WTC11 (cell line): ENCODE measurements at regions not wholly inside any gene's neighbourhood (a gene's known extent, or its start where the extent isn't known, plus 50 kb on each side); places are given as distances from the start of the nearest gene placed in this dataset.

Source experiments
- CREM ChIP-seq: sonication (generic); formaldehyde crosslinking; IDR thresholded peaks from 2 replicates; pipeline ENCODE4 v1.8.1; 2022; ENCODE audit warnings: mild to moderate bottlenecking, missing genetic modification reagents, moderate library complexity
- JUN ChIP-seq: sonication (generic); formaldehyde crosslinking; IDR thresholded peaks from 2 replicates; pipeline ENCODE4 v1.8.0; 2023; ENCODE audit warnings: mild to moderate bottlenecking, missing genetic modification reagents
- NFE2L1 ChIP-seq: sonication (generic); formaldehyde crosslinking; IDR thresholded peaks from 2 replicates; pipeline ENCODE4 v1.8.1; 2023; ENCODE audit warnings: missing genetic modification reagents
- SP1 ChIP-seq: sonication (generic); formaldehyde crosslinking; conservative IDR thresholded peaks from 2 replicates; pipeline ENCODE4 v1.8.1; 2022; ENCODE audit warnings: missing genetic modification reagents
- TEAD4 ChIP-seq: sonication (generic); formaldehyde crosslinking; IDR thresholded peaks from 2 replicates; pipeline ENCODE4 v1.8.0; 2022; ENCODE audit warnings: mild to moderate bottlenecking, missing genetic modification reagents
- TF ChIP-seq, protein P1 (sequence below): fragments of 200-600 bp; IDR thresholded peaks from 2 replicates; pipeline ENCODE4 v1.8.0; 2022; ENCODE audit warnings: antibody characterized with exemption
- TF ChIP-seq, protein P2 (sequence below): sonication (generic); formaldehyde crosslinking; IDR thresholded peaks from 2 replicates; pipeline ENCODE4 v1.8.1; 2023; ENCODE audit warnings: mild to moderate bottlenecking, missing genetic modification reagents, moderate library complexity
- TF ChIP-seq, protein P3 (sequence below): sonication (generic); formaldehyde crosslinking; IDR thresholded peaks from 2 replicates; pipeline ENCODE4 v1.8.1; 2022; ENCODE audit warnings: mild to moderate bottlenecking, moderate library complexity, missing genetic modification reagents

DNA sequence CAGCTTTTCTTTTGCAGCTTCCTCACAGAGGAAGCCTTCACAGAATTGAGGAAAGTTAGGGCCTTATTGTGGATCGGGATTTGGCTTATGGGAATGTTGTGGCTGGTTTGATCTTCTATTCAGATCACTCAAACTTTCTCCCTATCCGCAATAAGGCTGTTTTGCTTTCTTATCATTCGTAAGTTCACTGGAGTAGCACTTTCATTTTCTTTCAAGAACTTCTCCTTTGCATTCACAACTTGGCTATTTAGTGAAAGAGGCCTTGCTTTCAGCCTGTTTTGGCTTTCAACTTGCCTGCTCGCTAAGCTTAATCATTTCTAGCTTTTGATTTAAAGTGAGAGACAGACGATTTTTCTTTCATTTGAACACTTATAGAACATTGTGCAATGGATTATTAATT, 181.9 kb upstream of the B3GALT2 start:
- TF ChIP-seq JUN (CRISPR knock-in tag) (no peak), TEAD4 (CRISPR knock-in tag) (no peak), NFE2L1 (CRISPR knock-in tag) (no peak), CREM (CRISPR knock-in tag) (no peak), SP1 (CRISPR knock-in tag) (no peak)
- TF ChIP-seq, protein P1, sequence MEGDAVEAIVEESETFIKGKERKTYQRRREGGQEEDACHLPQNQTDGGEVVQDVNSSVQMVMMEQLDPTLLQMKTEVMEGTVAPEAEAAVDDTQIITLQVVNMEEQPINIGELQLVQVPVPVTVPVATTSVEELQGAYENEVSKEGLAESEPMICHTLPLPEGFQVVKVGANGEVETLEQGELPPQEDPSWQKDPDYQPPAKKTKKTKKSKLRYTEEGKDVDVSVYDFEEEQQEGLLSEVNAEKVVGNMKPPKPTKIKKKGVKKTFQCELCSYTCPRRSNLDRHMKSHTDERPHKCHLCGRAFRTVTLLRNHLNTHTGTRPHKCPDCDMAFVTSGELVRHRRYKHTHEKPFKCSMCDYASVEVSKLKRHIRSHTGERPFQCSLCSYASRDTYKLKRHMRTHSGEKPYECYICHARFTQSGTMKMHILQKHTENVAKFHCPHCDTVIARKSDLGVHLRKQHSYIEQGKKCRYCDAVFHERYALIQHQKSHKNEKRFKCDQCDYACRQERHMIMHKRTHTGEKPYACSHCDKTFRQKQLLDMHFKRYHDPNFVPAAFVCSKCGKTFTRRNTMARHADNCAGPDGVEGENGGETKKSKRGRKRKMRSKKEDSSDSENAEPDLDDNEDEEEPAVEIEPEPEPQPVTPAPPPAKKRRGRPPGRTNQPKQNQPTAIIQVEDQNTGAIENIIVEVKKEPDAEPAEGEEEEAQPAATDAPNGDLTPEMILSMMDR: no peak
- TF ChIP-seq, protein P2, sequence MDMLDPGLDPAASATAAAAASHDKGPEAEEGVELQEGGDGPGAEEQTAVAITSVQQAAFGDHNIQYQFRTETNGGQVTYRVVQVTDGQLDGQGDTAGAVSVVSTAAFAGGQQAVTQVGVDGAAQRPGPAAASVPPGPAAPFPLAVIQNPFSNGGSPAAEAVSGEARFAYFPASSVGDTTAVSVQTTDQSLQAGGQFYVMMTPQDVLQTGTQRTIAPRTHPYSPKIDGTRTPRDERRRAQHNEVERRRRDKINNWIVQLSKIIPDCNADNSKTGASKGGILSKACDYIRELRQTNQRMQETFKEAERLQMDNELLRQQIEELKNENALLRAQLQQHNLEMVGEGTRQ (CRISPR knock-in tag): no peak
- TF ChIP-seq, protein P3, sequence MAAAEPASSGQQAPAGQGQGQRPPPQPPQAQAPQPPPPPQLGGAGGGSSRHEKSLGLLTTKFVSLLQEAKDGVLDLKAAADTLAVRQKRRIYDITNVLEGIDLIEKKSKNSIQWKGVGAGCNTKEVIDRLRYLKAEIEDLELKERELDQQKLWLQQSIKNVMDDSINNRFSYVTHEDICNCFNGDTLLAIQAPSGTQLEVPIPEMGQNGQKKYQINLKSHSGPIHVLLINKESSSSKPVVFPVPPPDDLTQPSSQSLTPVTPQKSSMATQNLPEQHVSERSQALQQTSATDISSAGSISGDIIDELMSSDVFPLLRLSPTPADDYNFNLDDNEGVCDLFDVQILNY (CRISPR knock-in tag): no peak
